H1 (cell line): ENCODE measurements at regions not wholly inside any gene's neighbourhood (a gene's known extent, or its start where the extent isn't known, plus 50 kb on each side); places are given as distances from the start of the nearest gene placed in this dataset.
A peak's percentile ranks its signal among the peaks of the same experiment; 100 is the strongest.

ENCODE experiments used
- CTCF ChIA-PET: fragments of 300-600 bp; sonication (Branson Sonifier 250); formaldehyde crosslinking; loops from one replicate; lab custom pipeline; 2021; ENCODE audit not compliant: partially characterized antibody; lab: Charles Lee
- POLR2A ChIA-PET: fragments of 300-600 bp; sonication (Branson Sonifier 250); formaldehyde crosslinking; loops from one replicate; lab custom pipeline; 2021; ENCODE audit warnings: inconsistent platforms; ENCODE audit not compliant: partially characterized antibody; lab: Charles Lee
- DNase-seq, 2 experiments: peaks; one replicate each; pipeline versions ENCODE4 v3.0.0 to v3.0.0-alpha.2; 2010 to 2022; ENCODE audit warnings: low spot score in 2 of 2, low read depth in 1 of 2, mixed read lengths in 1 of 2
- FAIRE-seq: peaks from 2 replicates; lab custom pipeline; 2011; peaks lifted over from hg19 to GRCh38; lab: Jason Lieb, UNC
- H2AFZ ChIP-seq: 2 replicates; pipeline ENCODE4 v1.8.1; 2012; ENCODE audit warnings: low read length, inconsistent platforms
- H2AK5ac ChIP-seq: 2 replicates; pipeline ENCODE4 v1.6.1; 2013; ENCODE audit warnings: low read depth, low read length
- H2BK120ac ChIP-seq: replicated peaks from 2 replicates; pipeline ENCODE3; 2013; ENCODE audit warnings: low read depth, low read length, inconsistent platforms
- H2BK12ac ChIP-seq: 2 replicates; pipeline ENCODE4 v1.6.1; 2013; ENCODE audit warnings: low read depth, low read length
- H2BK15ac ChIP-seq: 2 replicates; pipeline ENCODE4 v1.6.1; 2013; ENCODE audit warnings: low read length
- H2BK20ac ChIP-seq: 2 replicates; pipeline ENCODE4 v1.6.1; 2013; ENCODE audit warnings: low read length
- H2BK5ac ChIP-seq: 2 replicates; pipeline ENCODE4 v1.6.1; 2013; ENCODE audit warnings: low read depth, low read length
- H3K14ac ChIP-seq: 2 replicates; pipeline ENCODE4 v1.6.1; 2013; ENCODE audit warnings: inconsistent platforms; ENCODE audit not compliant: insufficient read length
- H3K18ac ChIP-seq: 2 replicates; pipeline ENCODE4 v1.6.1; 2013; ENCODE audit warnings: low read length; ENCODE audit errors: extremely low read depth
- H3K23ac ChIP-seq: 2 replicates; pipeline ENCODE4 v1.6.1; 2013; ENCODE audit warnings: inconsistent platforms; ENCODE audit not compliant: insufficient read length
- H3K23me2 ChIP-seq: 2 replicates; pipeline ENCODE4 v1.6.1; 2013; ENCODE audit warnings: low read depth, low read length
- H3K27ac ChIP-seq: 2 replicates; pipeline ENCODE4 v1.6.1; 2011; ENCODE audit warnings: low read depth, low read length, inconsistent platforms
- H3K27me3 ChIP-seq, 4 experiments: replicated peaks in 1 of 4; 1 replicate in 1 of 4; 2 replicates in 3 of 4; pipeline versions ENCODE4 v1.6.1 to v1.8.1; 2011 to 2013; ENCODE audit warnings: low read length in 3 of 4, mild to moderate bottlenecking in 3 of 4, inconsistent platforms in 2 of 4, mixed read lengths in 2 of 4, moderate library complexity in 1 of 4; ENCODE audit not compliant: control insufficient read depth in 3 of 4, insufficient read depth in 3 of 4; ENCODE audit errors: extremely low read depth in 1 of 4
- H3K36me3 ChIP-seq, 4 experiments: 2 replicates each; pipeline versions ENCODE4 v1.6.1 to v1.8.1; 2011 to 2013; ENCODE audit warnings: mild to moderate bottlenecking in 4 of 4, low read length in 3 of 4, moderate library complexity in 2 of 4, control low read depth in 1 of 4, inconsistent platforms in 1 of 4; ENCODE audit not compliant: insufficient read depth in 4 of 4, control insufficient read depth in 2 of 4
- H3K4ac ChIP-seq: replicated peaks from 2 replicates; pipeline ENCODE3; 2013; ENCODE audit warnings: low read length, low read depth, mixed read lengths, inconsistent platforms; ENCODE audit not compliant: insufficient read length
- H3K4me1 ChIP-seq, 4 experiments: replicated peaks in 1 of 4; 1 replicate in 1 of 4; 2 replicates in 3 of 4; pipeline versions ENCODE4 v1.6.1 to v1.8.1; 2011 to 2013; ENCODE audit warnings: low read length in 3 of 4, inconsistent platforms in 2 of 4, mixed read lengths in 1 of 4; ENCODE audit not compliant: insufficient read depth in 4 of 4, control insufficient read depth in 3 of 4
- H3K4me2 ChIP-seq, 2 experiments: 2 replicates each; pipeline versions ENCODE4 v1.6.1 to v1.8.1; 2011 to 2013; ENCODE audit warnings: low read depth in 2 of 2, low read length in 2 of 2, control low read depth in 1 of 2, inconsistent platforms in 1 of 2, mild to moderate bottlenecking in 1 of 2; ENCODE audit not compliant: insufficient read depth in 1 of 2
- H3K4me3 ChIP-seq, 4 experiments: fragments of 200-600, 300-600 bp in 1 of 4; sonication (generic), shearing (Covaris generic), sonication (Bioruptor Twin) in 1 of 4; 2 replicates each; pipeline versions ENCODE4 v1.5.1 to v1.8.1; 2011 to 2016; ENCODE audit warnings: low read length in 4 of 4, low read depth in 3 of 4, control low read depth in 2 of 4, inconsistent platforms in 2 of 4, mild to moderate bottlenecking in 2 of 4, mixed read lengths in 1 of 4, moderate library complexity in 1 of 4; ENCODE audit not compliant: insufficient read depth in 2 of 4; ENCODE audit errors: extremely low read depth in 1 of 4
- H3K56ac ChIP-seq: replicated peaks from 2 replicates; pipeline ENCODE3; 2013; ENCODE audit warnings: low read depth, mild to moderate bottlenecking, mixed read lengths, low read length, inconsistent platforms; ENCODE audit not compliant: insufficient read length
- H3K79me1 ChIP-seq: 2 replicates; pipeline ENCODE4 v1.6.1; 2013; ENCODE audit warnings: low read depth, low read length, control low read depth
- H3K79me2 ChIP-seq, 2 experiments: 2 replicates each; pipeline versions ENCODE4 v1.6.1 to v1.8.1; 2012 to 2013; ENCODE audit warnings: low read length in 2 of 2, mild to moderate bottlenecking in 2 of 2, inconsistent platforms in 1 of 2; ENCODE audit not compliant: insufficient read depth in 2 of 2, control insufficient read depth in 1 of 2
- H3K9ac ChIP-seq, 4 experiments: replicated peaks in 1 of 4; 1 replicate in 1 of 4; 2 replicates in 3 of 4; pipeline versions ENCODE4 v1.6.1 to v1.8.1; 2011 to 2013; ENCODE audit warnings: low read depth in 3 of 4, low read length in 3 of 4, control low read depth in 2 of 4, mild to moderate bottlenecking in 2 of 4, moderate library complexity in 2 of 4, inconsistent platforms in 1 of 4; ENCODE audit errors: extremely low read depth in 1 of 4
- H3K9me3 ChIP-seq, 2 experiments: 2 replicates each; pipeline versions ENCODE4 v1.6.1 to v1.8.1; 2012 to 2013; ENCODE audit warnings: mild to moderate bottlenecking in 2 of 2, moderate library complexity in 2 of 2, control low read depth in 1 of 2, inconsistent platforms in 1 of 2, low read depth in 1 of 2, low read length in 1 of 2, mixed read lengths in 1 of 2; ENCODE audit not compliant: insufficient read depth in 2 of 2
- H4K20me1 ChIP-seq, 2 experiments: replicated peaks in 1 of 2; 2 replicates each; pipeline versions ENCODE3 to v1.8.1; 2011 to 2013; ENCODE audit warnings: inconsistent platforms in 2 of 2, low read length in 2 of 2, mild to moderate bottlenecking in 1 of 2; ENCODE audit not compliant: insufficient read depth in 2 of 2, control insufficient read depth in 1 of 2
- H4K5ac ChIP-seq: 2 replicates; pipeline ENCODE4 v1.6.1; 2013; ENCODE audit warnings: low read length, low read depth, mixed read lengths, inconsistent platforms; ENCODE audit not compliant: insufficient read length
- H4K8ac ChIP-seq: 2 replicates; pipeline ENCODE4 v1.8.0; 2013; ENCODE audit warnings: mild to moderate bottlenecking, moderate library complexity, low read length, inconsistent platforms; ENCODE audit not compliant: insufficient read depth; ENCODE audit errors: extremely low read depth
- H4K91ac ChIP-seq: replicated peaks from 2 replicates; pipeline ENCODE3; 2013; ENCODE audit warnings: low read length, mixed read lengths, inconsistent platforms; ENCODE audit not compliant: insufficient read length
- EGR1 ChIP-seq: IDR thresholded peaks from 2 replicates; pipeline ENCODE4 v1.6.1; 2011; ENCODE audit warnings: low read depth, low read length, borderline replicate concordance
- POLR2A ChIP-seq, 2 experiments: IDR thresholded peaks; 1 replicate in 1 of 2; 2 replicates in 1 of 2; pipeline ENCODE4 v1.6.1; 2011; ENCODE audit warnings: low read depth in 2 of 2, low read length in 2 of 2, mild to moderate bottlenecking in 2 of 2; ENCODE audit errors: control extremely low read depth in 1 of 2
- RBBP5 ChIP-seq: IDR thresholded peaks from 2 replicates; pipeline ENCODE4 v1.7.1; 2012; ENCODE audit warnings: low read depth, mild to moderate bottlenecking, inconsistent platforms, low read length, moderate library complexity, borderline replicate concordance
- SUZ12 ChIP-seq: fragments of 200-600 bp; sonication (generic); IDR thresholded peaks from 2 replicates; pipeline ENCODE4 v1.6.1; 2012; ENCODE audit warnings: mild to moderate bottlenecking, inconsistent platforms, low read length, moderate library complexity, mixed read lengths
- TAF1 ChIP-seq: IDR thresholded peaks from 2 replicates; pipeline ENCODE4 v1.6.1; 2011; ENCODE audit warnings: mild to moderate bottlenecking, low read depth, low read length
- WGBS, 2 experiments: shearing (Covaris generic) in 1 of 2; methylation state at CpG; one replicate each; pipeline versions ENCODE4 v1.1.6 to v1.1.7; 2013 to 2015; ENCODE audit warnings: low lambda C conversion rate in 2 of 2, mixed read lengths in 2 of 2, inconsistent platforms in 1 of 2, low coverage in 1 of 2, missing lambda C conversion rate in 1 of 2; ENCODE audit not compliant: insufficient replicate concordance in 2 of 2, insufficient coverage in 1 of 2, insufficient read length in 1 of 2; ENCODE audit errors: extremely low coverage in 1 of 2, missing lambda C conversion rate in 1 of 2; 5-methylcytosine and 5-hydroxymethylcytosine counted together

DNA sequence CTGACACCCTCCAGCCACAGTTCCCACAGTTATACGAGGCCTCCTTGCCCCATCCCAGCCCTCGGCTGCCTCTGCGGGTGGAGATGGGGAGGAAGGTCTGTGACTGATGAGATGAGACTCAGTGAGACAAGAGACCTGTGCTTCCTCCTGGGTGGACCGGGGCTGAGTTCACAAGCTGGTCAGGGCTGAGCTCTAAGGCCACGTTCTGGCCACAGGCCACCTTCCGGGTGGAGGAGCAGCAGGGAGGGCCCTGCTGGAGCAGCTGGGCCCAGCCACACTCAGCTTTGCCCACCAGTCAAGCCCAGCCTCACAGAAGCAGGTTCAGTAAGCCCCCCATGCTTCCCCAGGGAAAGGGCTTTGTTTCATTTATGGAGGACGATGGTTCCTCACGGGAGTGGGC lies 214.7 kb downstream of the ANKRD30B start:
- Histone ChIP-seq H3K27ac (no peak overlapping the region), H3K79me2 (no peaks in the 10 kb centered on the region), H4K8ac (no peak overlapping the region), H3K4me2 (no peak overlapping the region), H3K36me3 (no peaks in the 10 kb centered on the region), H4K91ac (no peak overlapping the region), H2AK5ac (no peak overlapping the region), H2BK15ac (no peak overlapping the region), H3K4me3 (no peak overlapping the region), H4K20me1 (no peaks in the 10 kb centered on the region), H3K9ac (no peak overlapping the region), H3K9me3 (peaks cover 64 to 88% of the 10 kb centered on the region in 2 experiments), H2BK12ac (no peak overlapping the region), H3K27me3 (no peaks in the 10 kb centered on the region), H3K18ac (no peak overlapping the region), H3K23ac (no peak overlapping the region), H3K56ac (no peak overlapping the region), H3K23me2 (no peaks in the 10 kb centered on the region), H2AFZ (no peak overlapping the region), H3K4me1 (no peaks in the 10 kb centered on the region), H3K79me1 (no peaks in the 10 kb centered on the region), H2BK20ac (no peak overlapping the region), H2BK120ac (no peak overlapping the region), H3K4ac (no peak overlapping the region), H3K14ac (no peak overlapping the region), H2BK5ac (no peak overlapping the region), H4K5ac (no peak overlapping the region)
- DNase-seq = peak in 1 of 2 experiments; percentile 7
- 95% methylated on average over 7 of the region's 8 CpGs; no CpG with 5 or more reads in 1 of the 2 experiments for WGBS, 2 experiments
- FAIRE-seq = no peak
- POLR2A ChIA-PET = no interaction called here
- CTCF ChIA-PET = no interaction called here
- TF ChIP-seq EGR1 (no peak), SUZ12 (no peak), POLR2A (IDR thresholded peaks at IDR 0.05; ENCODE audit: control extremely low read depth in 1 of 2, low read depth in 2 of 2, low read length in 2 of 2) (no peak), RBBP5 (no peak), TAF1 (no peak)
